ENCODE measurements at regions not wholly inside any gene's neighbourhood (a gene's known extent, or its start where the extent isn't known, plus 50 kb on each side); places are given as distances from the start of the nearest gene placed in this dataset.

DNA sequence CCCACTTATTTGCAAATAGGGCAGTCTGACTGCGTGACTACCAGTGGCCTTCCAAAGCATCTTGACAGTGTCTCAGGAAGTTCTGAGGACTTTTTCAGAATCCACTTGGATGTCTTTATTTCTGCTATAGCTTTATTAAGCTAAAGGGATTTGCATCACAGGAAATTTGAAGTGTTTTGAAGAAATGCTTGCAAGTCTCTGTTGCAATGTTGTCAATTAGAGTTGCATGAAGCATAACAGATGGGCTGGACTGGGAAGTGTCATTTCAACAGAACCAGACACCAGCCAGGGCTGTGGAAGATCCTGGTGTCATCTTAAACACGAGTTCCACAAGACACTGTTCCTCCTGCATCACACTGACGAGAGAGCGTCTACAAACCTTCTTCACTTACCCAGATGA is 224.5 kb downstream of the EN1 start:
- Histone ChIP-seq H3K4me1 (ENCODE audit: insufficient read depth) (no peaks in the 10 kb centered on the region), H3K36me3 (ENCODE audit: insufficient read depth) (no peaks in the 10 kb centered on the region), H3K27ac (ENCODE audit: low read depth) (no peak overlapping the region), H3K4me3 (ENCODE audit: low read depth, low read length) (no peak overlapping the region)
- WGBS: 59% methylated on average over 4 of the region's 4 CpGs
- no peak for DNase-seq (ENCODE audit: extremely low spot score)

DNA sequence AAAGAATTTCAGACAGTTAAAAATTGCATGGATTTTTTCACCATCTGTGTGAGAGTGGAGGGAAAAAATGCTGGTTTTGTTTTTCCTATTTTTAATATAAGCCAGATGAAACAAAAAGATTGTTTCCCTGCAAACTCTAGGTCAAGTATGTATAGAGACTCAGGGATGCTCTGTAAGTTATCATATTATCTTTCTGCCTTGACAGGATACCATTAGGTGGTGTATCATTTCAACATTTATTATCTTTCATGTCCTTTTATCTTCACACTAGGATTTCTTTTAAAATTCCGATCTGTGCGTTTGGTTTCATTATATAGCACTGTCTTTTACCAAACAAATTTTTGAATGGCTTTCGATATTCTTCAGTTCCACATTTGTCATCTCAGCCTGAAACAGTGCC is 225.3 kb downstream of the EN1 start:
- H3K27ac ChIP-seq (ENCODE audit: low read depth): no peak overlapping the region
- WGBS: 34% methylated on average over 3 of the region's 3 CpGs

DNA sequence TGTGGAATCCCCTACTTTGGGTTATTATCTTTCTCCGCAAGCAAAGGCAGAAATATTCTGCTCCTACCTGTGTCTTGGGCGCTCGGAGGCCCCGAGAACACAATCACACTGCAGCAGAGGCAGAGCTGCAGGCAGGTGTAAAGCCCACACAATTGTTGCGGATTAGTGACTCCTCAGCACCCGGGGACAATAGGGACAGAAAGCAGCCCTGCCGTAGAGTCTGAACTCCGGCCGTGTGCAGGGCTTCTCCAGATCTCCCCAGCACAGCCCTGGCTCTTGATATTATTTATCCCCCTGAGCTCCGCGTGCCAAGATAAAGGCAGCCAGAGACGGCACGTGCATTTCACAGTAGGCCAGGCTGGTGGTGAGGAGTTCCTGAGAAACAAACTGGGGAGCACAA is 229.2 kb downstream of the EN1 start:
- no peak overlapping the region for H3K27ac ChIP-seq (ENCODE audit: low read depth)
- WGBS: 54% methylated on average over 13 of the region's 13 CpGs
- no peaks in the 10 kb centered on the region for H3K36me3 ChIP-seq (ENCODE audit: insufficient read depth)
- no peaks in the 10 kb centered on the region for H3K4me1 ChIP-seq (ENCODE audit: insufficient read depth)
- DNase-seq (ENCODE audit: extremely low spot score): no peak
- no peak overlapping the region for H3K4me3 ChIP-seq (ENCODE audit: low read depth, low read length)

More for the DNA sequence above, 225.3 kb downstream of the EN1 start:
- Histone ChIP-seq H3K36me3 (ENCODE audit: insufficient read depth) (no peaks in the 10 kb centered on the region), H3K4me3 (ENCODE audit: low read depth, low read length) (no peak overlapping the region), H3K4me1 (ENCODE audit: insufficient read depth) (no peaks in the 10 kb centered on the region)
- no peak for DNase-seq (ENCODE audit: extremely low spot score)

DNA sequence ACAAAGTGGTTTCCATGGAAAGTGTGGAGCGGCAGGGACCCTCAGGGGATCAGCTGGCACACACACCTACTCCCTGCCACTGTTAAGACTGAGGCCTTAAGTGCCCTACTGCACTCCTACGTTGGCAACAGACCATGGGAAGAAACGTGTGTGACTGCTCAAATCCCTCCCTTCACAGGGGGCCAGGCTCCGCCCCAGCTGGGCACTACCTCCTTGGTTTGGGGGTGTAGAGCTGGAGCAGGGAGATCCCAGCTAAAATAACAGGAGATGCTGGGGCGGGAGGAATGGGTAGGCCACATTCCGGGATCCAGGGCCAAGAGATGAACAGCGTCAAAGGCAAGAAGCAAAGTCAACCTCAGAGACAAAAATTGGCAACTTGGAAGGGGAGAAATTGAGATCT is 231.0 kb downstream of the EN1 start:
- WGBS: 84% methylated on average over 7 of the region's 7 CpGs
- Histone ChIP-seq H3K36me3 (ENCODE audit: insufficient read depth) (no peaks in the 10 kb centered on the region), H3K4me3 (ENCODE audit: low read depth, low read length) (no peak overlapping the region), H3K27ac (ENCODE audit: low read depth) (no peak overlapping the region), H3K4me1 (ENCODE audit: insufficient read depth) (no peaks in the 10 kb centered on the region)
- no peak for DNase-seq (ENCODE audit: extremely low spot score)

DNA sequence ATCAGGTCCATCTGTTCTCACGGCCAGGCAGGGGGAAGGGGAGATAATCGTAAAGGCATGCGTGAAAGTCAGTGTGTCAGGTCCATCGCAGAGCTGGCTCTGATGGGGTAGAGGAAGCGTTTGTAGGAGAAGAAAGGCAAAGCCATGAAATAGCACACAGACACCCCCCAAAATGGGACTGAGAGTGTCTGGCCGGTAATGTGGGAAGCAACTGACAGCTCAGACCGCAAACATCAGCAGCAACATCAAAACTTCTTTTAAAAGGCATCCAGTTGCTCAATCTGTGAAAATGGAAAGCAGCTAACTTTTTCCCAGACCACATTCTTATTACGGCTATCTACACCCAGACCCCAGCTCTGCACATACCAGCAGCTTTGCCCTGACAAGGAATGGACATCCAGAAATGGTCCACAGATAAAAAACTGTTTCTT is 232.6 kb downstream of the EN1 start:
- 13% methylated on average over 8 of the region's 8 CpGs for WGBS
- no peaks in the 10 kb centered on the region for H3K4me1 ChIP-seq (ENCODE audit: insufficient read depth)
- no peak for DNase-seq (ENCODE audit: extremely low spot score)
- no peak overlapping the region for H3K27ac ChIP-seq (ENCODE audit: low read depth)
- no peaks in the 10 kb centered on the region for H3K36me3 ChIP-seq (ENCODE audit: insufficient read depth)
- no peak overlapping the region for H3K4me3 ChIP-seq (ENCODE audit: low read depth, low read length)

DNA sequence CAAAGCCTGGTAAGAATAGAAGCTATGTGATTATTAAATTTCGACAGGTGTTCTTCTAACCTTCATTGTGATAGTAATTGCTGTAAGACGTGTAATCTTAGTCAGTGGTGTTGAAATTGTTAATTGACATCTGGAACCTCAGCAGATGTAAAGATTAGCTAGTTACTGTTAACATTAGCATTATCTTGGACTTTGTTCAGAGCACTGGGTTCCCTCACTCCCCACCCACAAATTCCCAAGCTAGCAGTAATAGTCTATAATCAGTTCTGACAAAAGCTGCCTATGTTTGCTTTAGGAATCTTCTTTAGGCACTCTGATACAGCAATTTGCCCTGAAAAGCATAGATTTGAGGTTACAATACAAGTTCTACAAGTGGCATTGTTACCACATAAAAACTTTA is 233.7 kb downstream of the EN1 start:
- Histone ChIP-seq H3K4me3 (ENCODE audit: low read depth, low read length) (no peak overlapping the region), H3K36me3 (ENCODE audit: insufficient read depth) (no peaks in the 10 kb centered on the region), H3K27ac (ENCODE audit: low read depth) (no peak overlapping the region), H3K4me1 (ENCODE audit: insufficient read depth) (no peaks in the 10 kb centered on the region)
- WGBS: 45% methylated on average over 2 of the region's 2 CpGs
- DNase-seq (ENCODE audit: extremely low spot score): no peak

DNA sequence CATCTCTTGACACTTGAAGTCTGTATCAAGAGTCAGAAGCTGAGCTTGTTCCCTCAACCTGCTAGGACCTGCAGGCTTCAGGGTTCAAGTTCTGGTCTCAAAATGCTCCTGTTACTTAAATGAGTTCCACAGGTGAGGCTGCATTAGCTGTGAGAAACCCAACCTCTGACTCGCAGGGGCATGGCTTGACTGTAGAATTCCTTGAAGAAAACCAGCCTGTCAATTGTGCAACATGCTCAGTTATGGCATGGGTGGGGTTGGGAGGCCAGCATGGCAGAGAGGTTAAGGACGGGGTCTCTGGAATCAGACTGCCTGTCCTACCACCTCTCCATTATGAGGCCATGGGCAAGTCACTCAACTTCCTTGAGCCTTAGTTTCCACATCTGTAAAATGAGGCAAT is 235.8 kb downstream of the EN1 start:
- Histone ChIP-seq H3K36me3 (ENCODE audit: insufficient read depth) (no peaks in the 10 kb centered on the region), H3K27ac (ENCODE audit: low read depth) (no peak overlapping the region), H3K4me3 (ENCODE audit: low read depth, low read length) (no peak overlapping the region), H3K4me1 (ENCODE audit: insufficient read depth) (no peaks in the 10 kb centered on the region)
- DNase-seq (ENCODE audit: extremely low spot score): no peak
- WGBS: 92% methylated on average over 2 of the region's 2 CpGs

DNA sequence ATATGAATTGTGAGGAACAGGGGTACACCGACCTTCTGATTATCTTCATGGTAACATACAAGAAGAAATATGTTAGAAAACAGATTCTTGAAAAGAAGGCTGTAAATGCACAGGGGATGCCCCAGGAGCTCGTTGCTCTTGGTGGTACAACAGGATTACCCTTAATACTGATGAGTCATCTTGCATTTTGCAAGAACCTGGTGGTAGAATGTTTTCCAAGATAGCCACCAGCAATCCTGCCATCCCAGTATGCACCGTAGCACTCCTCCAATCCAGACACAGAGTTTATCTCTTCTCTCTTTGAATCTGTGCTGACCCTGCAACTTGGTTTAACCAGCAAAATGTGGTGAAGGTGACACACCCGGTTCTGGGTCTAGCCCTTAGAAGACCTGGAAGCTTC is 238.3 kb downstream of the EN1 start:
- no peaks in the 10 kb centered on the region for H3K4me1 ChIP-seq (ENCODE audit: insufficient read depth)
- WGBS: 81% methylated on average over 4 of the region's 4 CpGs
- no peak for DNase-seq (ENCODE audit: extremely low spot score)
- H3K36me3 ChIP-seq (ENCODE audit: insufficient read depth): no peaks in the 10 kb centered on the region
- no peak overlapping the region for H3K27ac ChIP-seq (ENCODE audit: low read depth)
- no peak overlapping the region for H3K4me3 ChIP-seq (ENCODE audit: low read depth, low read length)

DNA sequence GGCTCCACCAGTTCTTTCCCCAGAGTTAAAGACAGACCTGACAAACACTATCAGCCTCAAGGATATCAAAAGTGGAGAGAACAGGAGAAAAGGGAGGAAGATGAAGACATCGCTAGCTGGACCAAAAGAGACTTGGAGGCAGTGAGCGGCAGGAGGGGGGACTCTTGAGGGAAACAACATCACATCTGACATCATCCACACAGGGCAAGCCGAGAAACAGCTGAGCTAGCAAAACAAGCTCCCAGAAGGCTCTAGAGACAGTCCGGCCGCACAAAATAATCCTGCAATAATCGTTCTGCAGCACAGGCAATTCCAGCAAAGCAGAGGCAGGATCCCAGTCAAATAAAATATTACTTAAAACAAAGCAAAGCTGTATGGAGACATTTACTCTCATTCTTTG is 239.8 kb downstream of the EN1 start:
- Histone ChIP-seq H3K4me3 (ENCODE audit: low read depth, low read length) (no peak overlapping the region), H3K27ac (ENCODE audit: low read depth) (no peak overlapping the region), H3K36me3 (ENCODE audit: insufficient read depth) (no peaks in the 10 kb centered on the region), H3K4me1 (ENCODE audit: insufficient read depth) (no peaks in the 10 kb centered on the region)
- WGBS: 76% methylated on average over 6 of the region's 6 CpGs
- no peak for DNase-seq (ENCODE audit: extremely low spot score)

DNA sequence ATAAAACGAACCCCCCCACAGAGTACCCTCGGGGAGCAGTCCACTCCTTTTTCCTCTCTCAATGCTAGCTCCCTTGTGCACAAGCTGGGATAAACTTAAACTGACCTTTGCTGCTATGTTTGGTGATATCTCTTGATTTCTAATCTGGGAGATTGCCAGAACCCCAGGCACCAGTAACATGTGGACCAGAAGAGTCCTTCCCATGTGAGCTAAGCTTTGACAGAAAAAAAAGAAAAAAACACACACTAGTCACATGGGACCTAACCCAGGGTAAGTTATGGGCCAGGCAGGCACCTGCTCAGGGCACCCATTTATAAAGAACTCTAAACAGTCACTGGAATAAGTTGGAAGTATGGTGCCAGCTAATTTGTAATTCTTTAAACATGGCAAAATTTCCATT is 242.6 kb downstream of the EN1 start:
- Histone ChIP-seq H3K4me3 (ENCODE audit: low read depth, low read length) (no peak overlapping the region), H3K4me1 (ENCODE audit: insufficient read depth) (no peaks in the 10 kb centered on the region), H3K27ac (ENCODE audit: low read depth) (no peak overlapping the region), H3K36me3 (ENCODE audit: insufficient read depth) (no peaks in the 10 kb centered on the region)
- DNase-seq (ENCODE audit: extremely low spot score): no peak
- 24% methylated on average over 2 of the region's 2 CpGs for WGBS

DNA sequence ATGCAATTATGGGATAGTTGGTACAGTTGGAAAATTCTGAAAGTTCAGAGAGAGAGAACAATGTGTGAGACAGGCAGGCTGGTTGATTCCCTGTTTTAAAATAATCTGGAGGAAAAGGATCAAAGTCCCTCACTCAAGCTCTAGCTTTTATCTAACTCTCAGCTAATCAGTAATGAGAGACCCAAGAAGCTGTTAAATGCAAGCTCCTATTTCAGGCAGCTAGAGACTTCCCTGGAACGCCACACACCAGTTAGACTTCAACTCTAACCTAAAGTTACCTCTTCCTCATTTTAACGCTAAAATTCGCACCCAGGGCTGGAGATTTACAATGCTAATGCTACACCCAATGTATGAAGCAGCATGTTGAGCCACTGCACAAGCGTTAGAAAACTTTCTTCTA is 243.1 kb downstream of the EN1 start:
- Histone ChIP-seq H3K36me3 (ENCODE audit: insufficient read depth) (no peaks in the 10 kb centered on the region), H3K4me3 (ENCODE audit: low read depth, low read length) (no peak overlapping the region), H3K4me1 (ENCODE audit: insufficient read depth) (no peaks in the 10 kb centered on the region), H3K27ac (ENCODE audit: low read depth) (no peak overlapping the region)
- 57% methylated on average over 4 of the region's 4 CpGs for WGBS
- no peak for DNase-seq (ENCODE audit: extremely low spot score)

DNA sequence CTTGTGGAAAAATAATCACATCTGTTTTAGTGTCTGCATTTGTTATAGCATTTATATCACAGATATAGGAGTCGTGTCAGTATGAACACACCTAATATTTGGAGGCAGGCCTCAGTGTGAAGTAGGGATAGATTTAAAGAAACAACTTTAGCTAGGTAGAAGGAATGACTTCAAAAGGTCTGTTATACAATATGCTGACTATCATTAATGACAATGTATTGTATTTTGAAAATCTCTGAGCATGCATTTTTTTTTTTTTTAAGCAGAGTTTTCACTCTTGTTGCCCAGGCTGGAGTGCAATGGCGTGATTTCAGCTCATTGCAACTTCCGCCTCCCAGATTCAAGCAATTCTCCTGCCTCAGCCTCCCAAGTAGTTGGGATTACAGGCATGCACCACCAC is 248.3 kb downstream of the EN1 start:
- no peak for DNase-seq (ENCODE audit: extremely low spot score)
- no peaks in the 10 kb centered on the region for H3K4me1 ChIP-seq (ENCODE audit: insufficient read depth)
- H3K4me3 ChIP-seq (ENCODE audit: low read depth, low read length): no peak overlapping the region
- no peaks in the 10 kb centered on the region for H3K36me3 ChIP-seq (ENCODE audit: insufficient read depth)
- WGBS: 84% methylated on average over 3 of the region's 3 CpGs
- H3K27ac ChIP-seq (ENCODE audit: low read depth): no peak overlapping the region

DNA sequence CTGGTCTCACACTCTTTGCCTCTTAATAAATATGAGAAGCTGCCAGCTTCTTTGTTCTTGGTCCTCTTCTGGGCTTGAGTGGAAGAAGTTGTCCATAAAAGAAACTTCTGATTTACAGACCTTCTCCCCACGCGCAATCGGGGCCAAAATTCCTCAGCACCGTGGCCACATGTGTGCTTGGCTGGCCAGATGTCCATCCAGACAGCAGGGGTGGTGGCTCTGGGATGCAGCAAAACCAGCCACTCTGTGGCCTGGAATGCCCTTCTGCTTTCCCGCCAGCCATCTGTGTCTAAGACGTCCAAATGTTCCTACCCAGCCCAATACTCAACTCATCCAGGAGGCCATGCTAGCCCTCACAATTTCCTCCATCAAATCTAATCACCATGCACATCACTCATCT is 250.8 kb downstream of the EN1 start:
- Histone ChIP-seq H3K4me1 (ENCODE audit: insufficient read depth) (no peaks in the 10 kb centered on the region), H3K4me3 (ENCODE audit: low read depth, low read length) (no peak overlapping the region), H3K36me3 (ENCODE audit: insufficient read depth) (no peaks in the 10 kb centered on the region), H3K27ac (ENCODE audit: low read depth) (no peak overlapping the region)
- WGBS: 91% methylated on average over 6 of the region's 6 CpGs
- DNase-seq (ENCODE audit: extremely low spot score): no peak

DNA sequence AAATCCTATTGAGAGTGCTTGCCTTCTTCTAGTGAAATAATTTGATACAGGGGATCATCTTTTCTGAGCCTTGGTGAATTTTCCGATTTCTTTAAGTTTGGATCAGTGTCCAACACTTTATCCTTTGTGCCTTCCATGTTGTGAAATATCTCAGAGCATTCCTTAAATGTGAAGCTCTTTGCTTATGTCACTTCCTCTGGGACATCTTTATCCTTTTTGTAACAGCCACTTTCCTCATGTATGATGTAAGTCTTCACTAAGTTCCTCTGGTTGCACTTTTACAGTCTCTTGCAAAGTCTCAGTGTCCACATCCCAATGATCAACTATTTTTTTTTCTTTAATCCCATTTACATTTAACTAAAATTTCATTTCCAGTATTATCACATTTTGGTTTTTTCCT is 254.2 kb downstream of the EN1 start:
- no peak overlapping the region for H3K27ac ChIP-seq (ENCODE audit: low read depth)
- no peak overlapping the region for H3K4me3 ChIP-seq (ENCODE audit: low read depth, low read length)
- 88% methylated on average over 1 of the region's 1 CpG for WGBS

DNA sequence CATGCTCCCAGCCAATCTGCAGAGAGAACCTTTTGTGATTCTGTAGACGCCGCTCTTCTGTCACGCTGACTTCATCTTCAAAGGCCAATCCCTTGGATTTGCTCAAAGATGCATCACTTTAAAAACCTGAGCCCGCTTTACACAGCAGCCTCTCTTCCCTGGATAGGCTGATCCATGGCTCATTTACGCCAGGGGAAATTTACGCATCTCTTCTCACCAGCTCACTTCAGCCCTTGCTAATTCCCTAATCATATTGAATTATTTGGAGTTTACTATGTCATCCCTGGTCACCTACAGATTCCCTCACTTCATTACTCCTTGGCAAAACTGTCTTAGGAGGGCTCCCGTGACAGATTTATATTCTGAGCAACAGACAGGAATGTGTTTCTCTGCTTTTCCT is 256.2 kb downstream of the EN1 start:
- Histone ChIP-seq H3K4me1 (ENCODE audit: insufficient read depth) (no peaks in the 10 kb centered on the region), H3K27ac (ENCODE audit: low read depth) (no peak overlapping the region), H3K36me3 (ENCODE audit: insufficient read depth) (no peaks in the 10 kb centered on the region), H3K4me3 (ENCODE audit: low read depth, low read length) (no peak overlapping the region)
- 52% methylated on average over 7 of the region's 7 CpGs for WGBS
- no peak for DNase-seq (ENCODE audit: extremely low spot score)

More for the DNA sequence above, 254.2 kb downstream of the EN1 start:
- Histone ChIP-seq H3K36me3 (ENCODE audit: insufficient read depth) (no peaks in the 10 kb centered on the region), H3K4me1 (ENCODE audit: insufficient read depth) (no peaks in the 10 kb centered on the region)
- DNase-seq (ENCODE audit: extremely low spot score): no peak

All from urinary bladder (tissue), 3 donors.